Fibroblast of pulmonary artery (primary cell): ENCODE measurements at regions not wholly inside any gene's neighbourhood (a gene's known extent, or its start where the extent isn't known, plus 50 kb on each side); places are given as distances from the start of the nearest gene placed in this dataset.

Source experiments
- DNase-seq: peaks from one replicate; pipeline ENCODE4 v3.0.0-alpha.2; 2010; ENCODE audit warnings: low read depth
- H3K4me3 ChIP-seq: replicated peaks from 2 replicates; pipeline ENCODE4 v1.5.1; 2011; ENCODE audit warnings: low read depth, mild to moderate bottlenecking, control low read depth, low read length, moderate library complexity
- TF ChIP-seq, protein P1 (sequence below): IDR thresholded peaks from 2 replicates; pipeline ENCODE4 v1.5.1; 2011; ENCODE audit warnings: mild to moderate bottlenecking, control low read depth, low read length, inconsistent platforms; ENCODE audit errors: missing control alignments

DNA sequence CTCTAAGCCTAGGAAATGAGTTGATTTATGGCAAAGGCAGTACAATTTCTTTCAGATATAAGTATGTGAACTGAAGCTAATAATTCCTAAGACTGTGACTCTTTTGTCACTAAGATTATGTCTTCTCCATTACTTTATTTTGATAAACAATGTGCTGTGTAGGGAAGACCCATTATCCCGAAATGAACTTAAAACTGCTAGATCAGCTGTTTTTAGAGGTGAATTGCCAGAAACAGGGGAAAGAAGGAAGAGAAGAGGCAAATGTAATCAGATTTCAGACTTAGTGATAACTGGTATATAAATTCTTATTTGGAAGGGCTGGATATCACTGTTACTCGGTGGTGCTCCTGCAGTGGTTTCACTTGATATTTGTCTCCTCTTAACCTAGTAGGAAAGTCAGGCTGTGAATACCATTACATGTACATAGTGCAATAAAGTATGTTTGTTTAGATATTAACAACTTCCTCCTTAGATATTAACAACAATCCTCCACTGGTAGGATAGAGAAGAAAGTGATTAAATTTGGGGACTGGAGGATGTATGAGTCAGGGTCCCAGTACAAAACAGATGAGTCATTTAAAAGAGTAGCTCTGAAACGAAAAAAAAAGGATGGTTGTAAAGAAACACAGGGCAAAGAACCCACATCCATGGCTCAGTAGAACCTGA is 338.5 kb upstream of the KCNH8 start:
- H3K4me3 ChIP-seq = no peak overlapping the region
- peak; percentile 32 for DNase-seq
- TF ChIP-seq, protein P1, sequence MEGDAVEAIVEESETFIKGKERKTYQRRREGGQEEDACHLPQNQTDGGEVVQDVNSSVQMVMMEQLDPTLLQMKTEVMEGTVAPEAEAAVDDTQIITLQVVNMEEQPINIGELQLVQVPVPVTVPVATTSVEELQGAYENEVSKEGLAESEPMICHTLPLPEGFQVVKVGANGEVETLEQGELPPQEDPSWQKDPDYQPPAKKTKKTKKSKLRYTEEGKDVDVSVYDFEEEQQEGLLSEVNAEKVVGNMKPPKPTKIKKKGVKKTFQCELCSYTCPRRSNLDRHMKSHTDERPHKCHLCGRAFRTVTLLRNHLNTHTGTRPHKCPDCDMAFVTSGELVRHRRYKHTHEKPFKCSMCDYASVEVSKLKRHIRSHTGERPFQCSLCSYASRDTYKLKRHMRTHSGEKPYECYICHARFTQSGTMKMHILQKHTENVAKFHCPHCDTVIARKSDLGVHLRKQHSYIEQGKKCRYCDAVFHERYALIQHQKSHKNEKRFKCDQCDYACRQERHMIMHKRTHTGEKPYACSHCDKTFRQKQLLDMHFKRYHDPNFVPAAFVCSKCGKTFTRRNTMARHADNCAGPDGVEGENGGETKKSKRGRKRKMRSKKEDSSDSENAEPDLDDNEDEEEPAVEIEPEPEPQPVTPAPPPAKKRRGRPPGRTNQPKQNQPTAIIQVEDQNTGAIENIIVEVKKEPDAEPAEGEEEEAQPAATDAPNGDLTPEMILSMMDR = no peak

GRCh38 chr3:18808429-18808828 is 339.9 kb upstream of the KCNH8 start:
- DNase-seq = peak; percentile 40
- TF ChIP-seq, protein P1 = no peak
- no peak overlapping the region for H3K4me3 ChIP-seq

DNA sequence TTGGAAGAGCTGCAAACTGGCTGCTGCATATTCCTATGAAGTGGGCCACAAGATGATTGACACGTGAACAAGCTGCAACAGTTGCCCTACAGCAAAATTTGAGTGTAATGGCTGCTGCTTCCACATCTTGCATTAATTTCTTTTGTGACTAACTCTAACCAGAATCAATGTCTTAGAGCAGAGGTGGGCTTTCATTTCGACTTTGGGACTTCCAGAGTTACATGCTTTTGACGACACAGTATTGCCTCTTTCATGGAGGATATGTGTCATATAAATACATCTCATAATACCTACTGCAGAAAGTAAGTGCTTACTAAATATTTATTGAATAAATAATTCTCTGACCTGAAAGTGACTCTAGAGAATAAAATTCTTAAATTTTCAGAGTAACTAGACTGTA is 340.7 kb upstream of the KCNH8 start:
- H3K4me3 ChIP-seq = no peak overlapping the region
- TF ChIP-seq, protein P1 = no peak
- DNase-seq = no peak

GRCh38 chr3:18806633-18807032 is 341.7 kb upstream of the KCNH8 start:
- no peak overlapping the region for H3K4me3 ChIP-seq
- peak; percentile 22 for DNase-seq
- TF ChIP-seq, protein P1 = no peak

DNA sequence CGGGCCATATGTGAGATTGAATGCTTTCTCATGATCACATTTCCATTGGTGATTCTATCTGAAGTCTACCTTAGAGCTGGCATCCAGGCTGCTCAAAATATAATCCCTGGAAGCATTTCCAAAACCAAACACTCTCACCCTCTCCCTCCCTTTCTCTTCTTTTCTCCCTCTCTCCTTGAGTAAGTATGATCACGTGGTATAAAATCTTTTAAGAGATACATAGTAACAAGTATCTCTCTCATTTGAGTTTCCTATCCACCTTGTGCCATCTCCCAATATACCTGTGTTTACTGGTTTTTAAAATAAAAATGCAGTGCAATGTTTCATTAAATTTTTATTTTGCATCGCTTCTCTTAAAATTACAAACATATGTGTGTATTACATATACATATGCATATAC is 350.9 kb upstream of the KCNH8 start:
- TF ChIP-seq, protein P1 = no peak
- DNase-seq = no peak
- no peak overlapping the region for H3K4me3 ChIP-seq

DNA sequence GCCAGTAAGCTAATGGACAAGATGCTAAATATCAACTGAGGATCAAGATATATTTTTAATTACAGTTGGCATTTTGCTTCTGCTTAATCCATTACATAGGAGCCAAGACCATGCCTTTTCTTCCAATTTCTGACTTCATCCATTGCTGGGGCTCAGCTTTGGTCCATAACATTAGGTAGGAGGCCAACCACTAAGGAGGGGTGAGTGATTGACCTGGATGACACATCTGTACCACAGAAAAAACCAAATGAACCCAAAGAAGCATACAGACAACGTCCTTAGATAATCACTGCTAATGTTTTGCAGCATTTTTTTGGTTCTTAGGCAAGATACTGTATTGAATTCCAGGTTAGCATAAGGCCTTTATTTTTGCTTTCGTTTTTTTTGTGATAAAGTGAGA is 353.2 kb upstream of the KCNH8 start:
- DNase-seq = no peak
- no peak overlapping the region for H3K4me3 ChIP-seq
- TF ChIP-seq, protein P1 = no peak

GRCh38 chr3:18791752-18792151 is 356.6 kb upstream of the KCNH8 start:
- H3K4me3 ChIP-seq = no peak overlapping the region
- TF ChIP-seq, protein P1 = no peak
- no peak for DNase-seq
